HG03280 (cell line): ENCODE measurements at regions not wholly inside any gene's neighbourhood (a gene's known extent, or its start where the extent isn't known, plus 50 kb on each side); places are given as distances from the start of the nearest gene placed in this dataset.
"Not testable (repeated sequence)": the region's sequence is repeated elsewhere in the genome, so short reads cannot be mapped to it uniquely, and the experiment has no call there.

Source experiments
- ATAC-seq: cut with Tn5 transposase; IDR thresholded peaks from one replicate; pipeline ENCODE4 v1.9.1; 2021; ENCODE audit warnings: mild to moderate bottlenecking, moderate library complexity; ENCODE audit not compliant: unreplicated experiment

DNA sequence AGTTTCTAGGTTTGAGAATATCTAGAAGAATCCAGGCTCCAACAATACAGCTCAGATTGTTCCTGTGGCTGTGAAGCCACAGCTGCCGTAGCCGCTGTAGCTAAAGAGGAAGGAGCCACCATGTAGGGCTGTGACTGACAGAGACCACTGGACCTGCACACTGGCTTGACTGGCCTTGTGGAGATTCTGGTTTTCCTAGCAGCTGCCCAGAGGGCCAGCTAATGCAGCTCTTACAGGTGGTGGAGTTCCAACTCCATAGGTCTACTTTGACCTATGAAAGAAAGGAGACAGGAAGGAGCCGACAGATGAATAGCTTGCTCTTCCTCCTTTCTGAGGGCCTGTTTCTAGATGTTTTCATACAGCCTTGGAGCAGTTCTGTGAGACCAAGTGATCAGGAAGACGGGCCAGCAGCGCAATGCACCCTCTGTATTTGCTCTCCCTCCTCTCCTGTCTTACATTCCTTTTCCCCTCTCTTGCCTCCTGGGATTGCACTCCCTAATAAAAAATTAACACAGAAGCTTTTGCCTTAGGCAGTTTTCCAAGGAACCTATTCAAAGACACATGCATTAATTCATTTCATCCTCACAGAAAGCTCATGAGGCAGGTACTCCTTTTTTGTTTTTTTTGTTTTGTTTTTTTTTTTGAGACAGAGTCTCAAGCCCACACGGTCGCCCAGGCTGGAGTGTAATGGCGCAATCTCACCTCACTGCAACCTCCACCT is 51.8 kb upstream of the MYB start:
- no peak for ATAC-seq

DNA sequence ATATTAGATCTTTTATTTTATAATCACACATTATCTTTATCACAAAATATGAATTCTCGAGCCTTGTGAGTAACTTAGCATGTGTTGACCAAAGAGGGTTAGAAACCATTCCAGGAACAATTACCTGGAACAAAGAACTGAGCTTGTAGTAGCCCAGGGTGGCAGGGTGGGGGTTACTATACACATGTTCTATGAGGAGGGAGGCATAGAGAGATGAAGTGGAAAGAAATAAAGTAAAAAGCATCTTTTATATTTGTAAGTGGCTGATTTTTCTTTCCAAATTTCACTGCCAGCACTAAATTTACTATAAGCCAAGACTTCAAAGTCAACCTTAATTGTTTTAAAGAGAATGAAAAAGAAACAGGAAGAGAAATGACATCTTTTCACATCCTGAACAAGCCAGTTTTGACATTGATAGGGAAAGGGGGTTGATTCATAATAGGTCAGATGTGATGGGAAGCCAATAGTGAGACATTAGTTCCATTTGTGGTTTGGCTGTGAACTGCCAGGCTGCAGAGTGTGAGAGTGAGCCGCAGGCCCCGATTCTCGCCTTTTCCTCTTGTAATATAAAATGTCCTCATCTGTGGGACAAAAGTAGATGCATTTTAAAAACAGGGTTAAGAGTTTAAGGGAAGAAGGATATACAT is 52.7 kb upstream of the MYB start:
- ATAC-seq = no peak

- no peak for ATAC-seq
Measured at GRCh38 chr6:135126729-135127128, 54.4 kb upstream of the MYB start.

DNA sequence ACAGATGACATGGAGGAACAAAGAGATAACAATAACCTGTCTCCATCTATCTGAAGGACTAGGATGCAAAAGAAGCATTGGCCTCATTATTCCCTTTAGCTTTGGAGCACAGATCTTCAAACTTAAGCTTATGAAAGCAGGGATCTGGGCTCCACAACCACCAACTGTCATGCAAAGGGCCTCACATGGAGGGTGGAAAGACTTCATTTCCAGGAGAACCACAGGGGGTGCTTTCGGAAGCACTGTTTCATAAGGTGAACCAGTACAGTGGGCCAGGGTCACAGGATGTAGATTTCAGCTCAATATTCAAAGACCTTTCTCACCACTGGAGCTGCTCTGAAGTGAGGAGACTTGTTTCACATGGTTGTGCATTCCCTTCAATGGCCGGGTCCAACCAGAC is 55.1 kb upstream of the MYB start:
- ATAC-seq = no peak

DNA sequence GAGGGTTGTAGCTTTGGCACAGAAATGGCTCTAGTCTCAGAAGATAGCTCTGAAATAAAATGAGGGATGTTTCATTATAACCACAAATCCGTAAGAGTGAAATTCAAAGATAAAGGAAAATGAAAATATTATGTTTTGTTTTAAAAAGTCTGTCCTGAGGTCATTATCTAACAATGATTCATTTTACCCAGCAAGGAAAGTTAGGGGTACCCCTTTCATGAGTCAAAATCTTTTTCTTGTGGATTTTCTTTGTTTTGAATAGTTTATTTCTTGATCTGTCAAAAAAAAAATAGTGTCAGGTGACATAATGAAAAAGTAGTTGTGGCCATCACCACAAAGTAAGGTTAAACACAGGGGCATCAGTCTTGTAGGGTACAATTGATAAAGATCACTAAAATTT is 59.7 kb upstream of the MYB start:
- no peak for ATAC-seq

DNA sequence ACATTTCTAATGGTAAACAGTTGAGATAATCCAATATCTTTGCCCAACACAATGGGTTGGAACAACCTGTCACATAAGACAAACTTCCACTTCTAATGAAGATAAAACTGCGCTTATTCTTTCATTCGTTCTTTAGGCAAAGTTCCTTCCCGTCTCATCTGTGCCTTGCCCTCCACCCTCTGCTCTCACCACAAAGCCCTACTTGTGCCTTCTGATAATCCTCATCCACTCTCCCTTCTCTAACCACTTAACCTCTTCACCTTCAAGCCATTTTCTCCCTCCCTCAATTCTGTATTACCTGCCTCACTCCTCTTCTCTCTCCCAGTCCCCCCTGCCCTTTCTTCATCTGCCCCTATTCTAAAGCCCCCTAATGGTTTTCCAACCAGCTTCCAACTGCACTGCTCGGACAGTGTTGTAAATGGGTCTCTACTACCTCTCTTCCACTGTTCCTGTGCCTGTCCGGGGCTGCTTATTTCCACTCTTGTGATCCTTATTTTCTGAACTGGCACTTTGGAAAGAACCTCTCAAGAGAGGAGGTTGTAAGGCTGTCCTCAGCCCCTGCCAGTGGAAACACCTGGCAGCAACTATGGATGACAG is 62.9 kb upstream of the MYB start:
- no peak for ATAC-seq

DNA sequence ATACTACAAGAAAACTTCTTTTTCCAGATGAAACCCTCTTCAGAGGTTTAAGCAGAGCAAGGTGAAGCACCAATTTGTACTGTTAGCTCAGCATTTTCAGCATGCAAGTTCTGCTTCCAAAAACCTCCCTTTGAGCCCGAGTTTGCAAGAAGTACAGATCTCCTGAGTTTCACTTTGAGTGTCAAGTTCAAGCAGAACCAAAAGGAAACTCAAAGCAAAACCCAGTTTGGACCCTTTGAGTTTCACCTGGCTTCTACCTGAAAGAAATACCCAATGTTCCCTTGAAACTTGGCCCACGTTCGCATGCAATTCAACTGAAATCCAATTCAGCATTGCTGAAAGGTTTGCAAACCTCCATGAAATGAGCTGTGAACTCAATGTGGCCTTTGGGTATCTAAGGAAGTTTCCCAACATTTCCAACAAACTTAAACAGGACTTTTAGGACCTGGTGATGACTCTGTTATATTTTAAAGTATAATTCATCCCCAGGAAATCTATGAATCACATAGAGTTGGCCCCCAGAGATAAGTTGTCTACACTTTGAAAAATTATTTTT is 62.9 kb upstream of the HBS1L start:
- no peak for ATAC-seq

- ATAC-seq = no peak
Measured at GRCh38 chr6:135116571-135116970, 61.9 kb upstream of the HBS1L start.

DNA sequence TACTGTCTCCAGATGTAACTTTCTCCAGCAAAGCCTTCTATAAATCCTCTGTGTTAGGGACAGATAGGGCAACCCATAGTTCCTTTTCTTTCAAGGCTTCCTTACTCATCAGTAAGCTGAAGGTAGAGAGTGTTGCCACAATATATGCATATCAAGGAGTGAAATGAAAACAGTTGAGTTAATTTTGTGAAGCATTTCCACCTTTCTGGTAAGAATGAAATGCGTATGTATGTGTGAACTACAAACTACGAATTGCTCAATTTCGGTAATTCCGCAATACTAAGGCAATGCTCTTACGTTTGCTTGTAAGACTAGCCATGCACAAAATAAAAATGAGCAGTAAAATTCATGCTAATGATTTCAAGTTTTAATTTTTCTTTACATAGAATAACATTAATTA is 61.2 kb upstream of the HBS1L start:
- no peak for ATAC-seq

- no peak for ATAC-seq
Measured at GRCh38 chr6:135115411-135115810, 60.8 kb upstream of the HBS1L start.

DNA sequence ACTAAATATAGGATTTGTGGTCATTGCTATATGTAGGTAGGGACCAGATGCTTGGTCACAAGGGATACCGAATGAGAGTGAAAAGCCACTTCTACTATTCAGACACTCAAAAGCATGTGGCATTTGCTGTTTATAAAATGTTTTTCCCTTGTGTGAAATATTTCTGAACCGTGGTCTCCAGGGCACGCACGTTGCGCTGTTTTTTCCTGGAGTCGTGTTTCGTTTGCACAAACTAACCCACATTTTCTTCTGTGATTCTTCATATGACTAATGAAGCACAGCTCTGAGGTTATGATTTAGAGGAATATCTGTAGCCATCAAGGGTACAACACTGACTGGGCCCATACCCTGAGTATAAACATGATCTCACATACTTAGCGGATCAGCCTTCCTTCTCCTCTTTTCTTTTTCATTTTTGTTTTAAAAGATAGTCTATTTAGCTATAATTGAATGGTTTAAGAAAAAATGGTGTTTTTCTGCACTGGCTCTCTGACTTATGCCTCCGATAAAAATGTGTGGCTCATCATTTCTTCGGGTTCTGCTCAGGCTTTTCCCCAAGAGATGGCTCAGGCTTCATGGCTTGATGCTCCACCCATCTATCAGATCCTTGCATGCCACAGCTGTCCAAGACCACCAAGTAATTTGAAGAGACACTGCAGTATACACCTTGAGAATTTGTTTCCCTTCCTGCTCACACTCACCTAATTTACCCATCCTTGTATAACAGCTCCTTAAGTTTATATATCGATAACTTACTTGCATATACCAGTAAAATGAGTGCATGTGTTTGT is 59.9 kb upstream of the HBS1L start:
- ATAC-seq = peak; percentile 59

GRCh38 chr6:135113860-135114259 is 59.2 kb upstream of the HBS1L start:
- ATAC-seq = no peak

GRCh38 chr6:135112951-135113350 is 58.3 kb upstream of the HBS1L start:
- not testable (repeated sequence) for ATAC-seq

DNA sequence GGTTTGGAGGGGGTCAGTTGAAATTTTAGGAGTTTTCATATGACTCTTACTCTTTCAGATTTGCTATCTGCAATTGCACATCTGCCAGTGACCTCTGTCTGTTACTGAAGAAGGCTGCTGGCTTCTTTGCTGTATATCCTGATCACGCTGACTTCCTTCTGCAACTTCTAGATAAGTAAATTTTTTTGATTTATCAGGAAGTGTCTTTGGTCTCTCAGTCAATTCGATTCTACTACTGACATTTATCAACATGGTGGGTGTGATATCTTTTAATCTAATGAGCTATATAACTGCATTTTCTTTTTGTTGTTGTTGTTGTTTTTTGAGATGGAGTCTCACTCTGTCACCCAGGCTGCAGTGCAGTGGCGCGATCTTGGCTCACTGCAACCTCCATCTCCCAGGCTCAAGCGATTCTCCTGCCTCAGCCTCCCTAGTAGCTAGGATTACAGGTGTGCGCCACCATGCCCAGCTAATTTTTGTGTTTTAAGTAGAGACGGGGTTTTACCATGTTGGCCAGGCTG is 55.7 kb upstream of the HBS1L start:
- ATAC-seq = not testable (repeated sequence)

DNA sequence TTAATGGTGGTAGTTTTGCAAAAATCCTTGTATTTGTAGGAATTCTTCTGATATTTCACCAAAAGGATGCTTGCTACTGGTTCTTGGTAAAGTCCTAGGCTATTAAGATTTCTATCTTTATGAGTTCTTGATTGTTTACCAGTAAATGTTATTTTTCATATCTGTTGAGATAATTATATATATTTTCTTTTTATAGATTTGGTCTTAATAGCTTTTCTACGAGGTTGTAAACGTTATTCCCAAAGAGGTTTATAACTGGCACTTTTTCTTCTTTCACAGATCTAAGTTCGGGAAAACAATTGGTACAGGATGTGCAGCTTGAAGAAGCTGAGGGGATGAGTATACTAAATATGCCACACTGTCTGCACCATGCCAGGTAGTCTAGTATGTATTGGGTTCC is 55.1 kb upstream of the HBS1L start:
- ATAC-seq = no peak

- ATAC-seq = no peak
Measured at GRCh38 chr6:135108692-135109091, 54.1 kb upstream of the HBS1L start.

DNA sequence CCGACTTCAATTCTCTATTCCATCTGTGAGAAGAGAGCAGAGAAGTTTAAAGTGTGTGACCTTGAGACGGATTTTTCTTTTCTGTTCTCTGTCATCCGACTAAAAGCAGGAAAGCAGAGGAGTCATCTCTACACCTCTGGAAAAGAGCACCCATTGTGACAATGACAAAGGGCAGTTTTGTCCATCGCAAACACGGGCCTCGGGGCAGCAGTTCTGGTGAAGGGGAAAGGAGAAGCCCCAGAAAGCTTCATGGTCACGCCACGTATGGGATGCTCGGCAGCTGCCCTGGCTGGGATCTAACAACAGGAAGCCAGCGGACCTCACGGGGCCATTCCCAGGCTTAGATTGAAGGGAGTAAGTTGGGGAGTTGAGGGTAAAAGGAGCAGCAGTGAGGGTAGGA is 52.0 kb upstream of the HBS1L start:
- ATAC-seq = no peak

GRCh38 chr6:135105710-135106109 is 51.1 kb upstream of the HBS1L start:
- ATAC-seq = no peak

DNA sequence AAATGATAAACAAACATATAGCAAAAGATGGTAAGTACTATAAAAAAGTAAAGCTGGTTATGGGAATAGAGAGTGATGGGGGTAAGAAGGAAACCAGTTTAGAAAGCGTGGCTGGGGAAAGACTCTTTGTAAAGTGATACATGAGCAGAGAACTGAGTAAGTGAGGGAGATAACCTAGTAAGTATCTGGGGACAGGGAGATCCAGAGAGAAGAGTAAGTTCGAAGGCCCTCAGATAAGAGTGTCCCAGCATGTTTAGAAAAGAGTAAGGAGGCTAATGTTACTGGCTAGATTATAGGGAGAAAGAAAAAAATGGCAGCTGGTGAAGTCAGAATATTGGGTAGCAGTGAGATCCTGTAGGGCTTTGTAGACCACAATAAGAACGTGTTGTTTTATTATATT is 50.7 kb upstream of the HBS1L start:
- ATAC-seq = no peak
